ENCODE measurements at regions not wholly inside any gene's neighbourhood (a gene's known extent, or its start where the extent isn't known, plus 50 kb on each side); places are given as distances from the start of the nearest gene placed in this dataset.

GRCh38 chr18:11296946-11297345 is 147.6 kb upstream of the PIEZO2 start:
- H3K9me3 Mint-ChIP-seq: peaks cover 24% of the 10 kb centered on the region
- no peak for TF ChIP-seq CTCF (IDR thresholded peaks at IDR 0.05)
- DNase-seq: no peak
- H3K4me3 Mint-ChIP-seq: no peak overlapping the region
- peaks cover 17% of the 10 kb centered on the region for H3K27me3 Mint-ChIP-seq (ENCODE audit: low read depth, poor library complexity)
- H3K36me3 Mint-ChIP-seq (ENCODE audit: low read depth): no peaks in the 10 kb centered on the region
- H3K4me1 Mint-ChIP-seq: peaks cover 4% of the 10 kb centered on the region
- no peak overlapping the region for H3K27ac Mint-ChIP-seq

DNA sequence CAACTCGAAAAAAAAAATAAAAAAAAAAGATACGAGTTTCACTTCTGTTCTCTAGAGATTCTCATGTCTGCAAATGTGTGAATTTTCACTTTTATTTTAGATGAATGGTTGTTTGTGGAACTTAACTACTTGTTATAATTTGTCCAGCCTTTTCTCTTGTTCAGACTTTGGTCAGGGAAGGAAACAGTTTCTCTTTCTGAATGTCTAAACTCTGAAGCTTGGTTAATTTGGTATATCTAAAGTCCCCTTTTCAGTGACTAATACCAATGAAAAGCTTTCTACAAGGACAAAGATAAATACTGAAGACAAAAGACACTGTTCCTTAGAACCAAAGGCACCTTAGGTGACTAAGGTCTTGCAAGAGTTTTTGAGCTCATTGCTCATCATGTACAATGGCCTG is 144.4 kb upstream of the PIEZO2 start:
- DNase-seq: no peak
- peaks cover 13% of the 10 kb centered on the region for H3K27me3 Mint-ChIP-seq (ENCODE audit: low read depth, poor library complexity)
- TF ChIP-seq CTCF (IDR thresholded peaks at IDR 0.05): no peak
- H3K9me3 Mint-ChIP-seq: no peaks in the 10 kb centered on the region
- no peak overlapping the region for H3K27ac Mint-ChIP-seq
- H3K4me3 Mint-ChIP-seq: no peak overlapping the region
- peaks cover 11% of the 10 kb centered on the region for H3K4me1 Mint-ChIP-seq
- H3K36me3 Mint-ChIP-seq (ENCODE audit: low read depth): no peaks in the 10 kb centered on the region

- no peak overlapping the region for H3K27ac Mint-ChIP-seq
- no peaks in the 10 kb centered on the region for H3K9me3 Mint-ChIP-seq
- no peaks in the 10 kb centered on the region for H3K36me3 Mint-ChIP-seq (ENCODE audit: low read depth)
- no peak for TF ChIP-seq CTCF (IDR thresholded peaks at IDR 0.05)
- no peak for DNase-seq
- H3K4me3 Mint-ChIP-seq: no peak overlapping the region
- peaks cover 9% of the 10 kb centered on the region for H3K27me3 Mint-ChIP-seq (ENCODE audit: low read depth, poor library complexity)
- H3K4me1 Mint-ChIP-seq: peaks cover 11% of the 10 kb centered on the region
Measured at GRCh38 chr18:11290786-11291185, 141.4 kb upstream of the PIEZO2 start.

DNA sequence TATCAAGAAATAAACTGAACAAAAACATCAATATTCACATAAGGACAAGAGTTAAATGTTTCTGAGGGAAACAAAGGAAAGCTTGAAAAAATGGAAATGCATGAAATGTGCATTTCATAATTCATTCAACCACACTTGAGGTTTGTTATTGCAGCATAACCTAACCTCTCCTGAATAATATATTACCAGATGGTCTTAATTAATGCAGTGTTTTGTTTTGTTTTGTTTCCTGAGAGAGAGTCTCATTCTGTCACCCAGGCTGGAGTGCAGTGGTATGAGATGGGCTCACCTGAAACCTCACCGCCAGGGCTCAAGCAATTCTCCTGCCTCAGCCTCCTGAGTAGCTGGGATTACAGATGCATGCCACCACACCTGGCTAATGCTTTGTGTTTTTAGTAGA is 139.9 kb upstream of the PIEZO2 start:
- no peaks in the 10 kb centered on the region for H3K36me3 Mint-ChIP-seq (ENCODE audit: low read depth)
- no peak overlapping the region for H3K27ac Mint-ChIP-seq
- H3K27me3 Mint-ChIP-seq (ENCODE audit: low read depth, poor library complexity): peaks cover 13% of the 10 kb centered on the region
- H3K9me3 Mint-ChIP-seq: no peaks in the 10 kb centered on the region
- peaks cover 11% of the 10 kb centered on the region for H3K4me1 Mint-ChIP-seq
- no peak for TF ChIP-seq CTCF (IDR thresholded peaks at IDR 0.05)
- no peak for DNase-seq
- H3K4me3 Mint-ChIP-seq: no peak overlapping the region

DNA sequence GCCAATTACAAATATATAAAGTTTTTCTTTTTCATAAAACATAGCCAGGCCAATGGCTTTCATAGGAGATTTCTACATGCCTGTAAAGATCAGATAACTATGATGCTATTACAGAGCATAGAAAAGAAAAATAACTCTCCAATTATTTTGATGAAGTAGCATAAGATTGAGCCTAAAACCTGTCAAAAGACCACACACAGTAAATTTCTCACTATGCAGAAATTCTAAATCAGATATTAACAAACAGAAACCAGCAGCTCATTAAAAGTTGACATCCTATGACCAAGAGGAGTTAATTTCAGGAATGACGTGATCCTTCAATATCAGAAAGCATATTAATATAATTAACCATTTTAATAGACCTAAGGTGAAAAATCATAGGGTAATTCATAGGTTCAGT is 139.0 kb upstream of the PIEZO2 start:
- TF ChIP-seq CTCF (IDR thresholded peaks at IDR 0.05): no peak
- Mint-ChIP-seq H3K9me3 (no peaks in the 10 kb centered on the region), H3K36me3 (ENCODE audit: low read depth) (no peaks in the 10 kb centered on the region), H3K4me1 (peaks cover 11% of the 10 kb centered on the region), H3K27me3 (ENCODE audit: low read depth, poor library complexity) (peaks cover 12% of the 10 kb centered on the region), H3K4me3 (no peak overlapping the region), H3K27ac (no peak overlapping the region)
- no peak for DNase-seq

- no peak for TF ChIP-seq CTCF (IDR thresholded peaks at IDR 0.05)
- H3K9me3 Mint-ChIP-seq: peaks cover 4% of the 10 kb centered on the region
- H3K36me3 Mint-ChIP-seq (ENCODE audit: low read depth): no peaks in the 10 kb centered on the region
- H3K4me3 Mint-ChIP-seq: no peak overlapping the region
- no peak overlapping the region for H3K27ac Mint-ChIP-seq
- no peak for DNase-seq
- H3K27me3 Mint-ChIP-seq (ENCODE audit: low read depth, poor library complexity): peaks cover 8% of the 10 kb centered on the region
- H3K4me1 Mint-ChIP-seq: peaks cover 2% of the 10 kb centered on the region
Measured at GRCh38 chr18:11286431-11286830, 137.1 kb upstream of the PIEZO2 start.
